ENCODE measurements at regions not wholly inside any gene's neighbourhood (a gene's known extent, or its start where the extent isn't known, plus 50 kb on each side); places are given as distances from the start of the nearest gene placed in this dataset.
A peak's percentile ranks its signal among the peaks of the same experiment; 100 is the strongest.

DNA sequence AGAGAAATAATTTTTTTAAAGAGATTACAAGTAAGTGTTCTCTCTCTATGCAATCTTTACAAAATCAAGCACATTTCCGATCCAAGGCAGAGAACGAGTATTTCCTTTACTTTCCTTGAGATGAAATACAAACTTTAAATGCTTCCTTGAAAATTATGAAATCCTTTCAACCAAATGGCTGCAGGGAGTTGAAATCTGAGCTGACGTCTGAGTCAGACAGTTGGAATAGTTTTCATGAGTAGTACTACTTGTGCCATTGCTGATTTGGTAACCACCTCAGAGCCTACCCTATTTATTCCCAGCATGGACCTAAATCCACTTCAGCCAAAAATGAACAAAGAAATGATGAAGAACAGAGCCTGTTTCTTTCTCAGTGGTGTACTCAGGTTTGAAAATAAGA, 183.6 kb downstream of the GIPC2 start:
- Histone ChIP-seq H3K9me3 (ENCODE audit: control insufficient read depth, insufficient read depth, low read depth, low read length) (no peaks in the 10 kb centered on the region), H3K4me3 (ENCODE audit: low read depth, low read length) (no peak overlapping the region), H3K36me3 (ENCODE audit: control insufficient read depth in 2 of 2, insufficient read depth in 1 of 2, low read length in 2 of 2) (no peaks in the 10 kb centered on the region), H3K4me1 (ENCODE audit: control insufficient read depth, insufficient read depth, low read length) (no peaks in the 10 kb centered on the region), H3K27ac (ENCODE audit: extremely low read depth, low read depth, low read length) (no peak overlapping the region)
- ChIA-PET POLR2A (no interaction called here), CTCF (no interaction called here)
- no peak for TF ChIP-seq ZFHX2 (tag by site-specific recombination; conservative IDR thresholded peaks at IDR 0.05)
- TF ChIP-seq ZNF549 (tag by site-specific recombination; IDR thresholded peaks at IDR 0.05) = 0 out of 2 replicates have a peak, but pooled peaks have one; percentile 35

- Histone ChIP-seq H3K4me1 (ENCODE audit: control insufficient read depth, insufficient read depth, low read length) (no peaks in the 10 kb centered on the region), H3K9me3 (ENCODE audit: control insufficient read depth, insufficient read depth, low read depth, low read length) (no peaks in the 10 kb centered on the region), H3K4me3 (ENCODE audit: low read depth, low read length) (no peak overlapping the region), H3K27ac (ENCODE audit: extremely low read depth, low read depth, low read length) (no peak overlapping the region), H3K36me3 (ENCODE audit: control insufficient read depth in 2 of 2, insufficient read depth in 1 of 2, low read length in 2 of 2) (no peaks in the 10 kb centered on the region)
- ChIA-PET CTCF (interaction anchor here (0.6 to 1.6 kb wide), 2 partner anchors 9 to 812 kb away, joined by 3 to 4 read pairs; no protein-coding TSS in a partner anchor), POLR2A (no interaction called here)
- no peak for TF ChIP-seq REPIN1 (tag by site-specific recombination; IDR thresholded peaks at IDR 0.05; ENCODE audit: low read depth)
These were observed 185.7 kb downstream of the GIPC2 start for GRCh38 chr1:78231477-78231876.

DNA sequence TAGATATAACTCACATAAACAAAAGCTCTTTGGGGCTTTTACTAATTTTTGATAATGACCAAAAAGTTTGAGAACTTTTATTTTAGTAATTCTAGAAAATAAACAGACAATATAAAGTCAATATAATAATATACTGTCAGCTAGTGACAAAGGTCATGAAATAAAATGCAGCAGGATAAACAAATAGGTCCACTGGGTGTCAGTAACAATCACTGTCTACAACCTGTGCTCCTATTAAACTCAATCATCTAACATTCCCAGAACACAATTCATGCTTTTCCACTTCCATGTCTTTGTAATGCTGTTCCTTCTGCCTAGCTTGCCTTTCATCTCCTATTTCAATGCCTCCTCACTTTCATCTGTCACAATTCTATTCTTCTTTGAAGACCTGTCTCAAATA, 186.1 kb downstream of the GIPC2 start:
- ChIA-PET POLR2A (no interaction called here), CTCF (interaction anchor here (0.6 to 1.6 kb wide), 2 partner anchors 9 to 812 kb away, joined by 3 to 4 read pairs; no protein-coding TSS in a partner anchor)
- Histone ChIP-seq H3K4me1 (ENCODE audit: control insufficient read depth, insufficient read depth, low read length) (no peaks in the 10 kb centered on the region), H3K27ac (ENCODE audit: extremely low read depth, low read depth, low read length) (no peak overlapping the region), H3K36me3 (ENCODE audit: control insufficient read depth in 2 of 2, insufficient read depth in 1 of 2, low read length in 2 of 2) (no peaks in the 10 kb centered on the region), H3K4me3 (ENCODE audit: low read depth, low read length) (no peak overlapping the region), H3K9me3 (ENCODE audit: control insufficient read depth, insufficient read depth, low read depth, low read length) (no peaks in the 10 kb centered on the region)
- TF ChIP-seq, protein P1, sequence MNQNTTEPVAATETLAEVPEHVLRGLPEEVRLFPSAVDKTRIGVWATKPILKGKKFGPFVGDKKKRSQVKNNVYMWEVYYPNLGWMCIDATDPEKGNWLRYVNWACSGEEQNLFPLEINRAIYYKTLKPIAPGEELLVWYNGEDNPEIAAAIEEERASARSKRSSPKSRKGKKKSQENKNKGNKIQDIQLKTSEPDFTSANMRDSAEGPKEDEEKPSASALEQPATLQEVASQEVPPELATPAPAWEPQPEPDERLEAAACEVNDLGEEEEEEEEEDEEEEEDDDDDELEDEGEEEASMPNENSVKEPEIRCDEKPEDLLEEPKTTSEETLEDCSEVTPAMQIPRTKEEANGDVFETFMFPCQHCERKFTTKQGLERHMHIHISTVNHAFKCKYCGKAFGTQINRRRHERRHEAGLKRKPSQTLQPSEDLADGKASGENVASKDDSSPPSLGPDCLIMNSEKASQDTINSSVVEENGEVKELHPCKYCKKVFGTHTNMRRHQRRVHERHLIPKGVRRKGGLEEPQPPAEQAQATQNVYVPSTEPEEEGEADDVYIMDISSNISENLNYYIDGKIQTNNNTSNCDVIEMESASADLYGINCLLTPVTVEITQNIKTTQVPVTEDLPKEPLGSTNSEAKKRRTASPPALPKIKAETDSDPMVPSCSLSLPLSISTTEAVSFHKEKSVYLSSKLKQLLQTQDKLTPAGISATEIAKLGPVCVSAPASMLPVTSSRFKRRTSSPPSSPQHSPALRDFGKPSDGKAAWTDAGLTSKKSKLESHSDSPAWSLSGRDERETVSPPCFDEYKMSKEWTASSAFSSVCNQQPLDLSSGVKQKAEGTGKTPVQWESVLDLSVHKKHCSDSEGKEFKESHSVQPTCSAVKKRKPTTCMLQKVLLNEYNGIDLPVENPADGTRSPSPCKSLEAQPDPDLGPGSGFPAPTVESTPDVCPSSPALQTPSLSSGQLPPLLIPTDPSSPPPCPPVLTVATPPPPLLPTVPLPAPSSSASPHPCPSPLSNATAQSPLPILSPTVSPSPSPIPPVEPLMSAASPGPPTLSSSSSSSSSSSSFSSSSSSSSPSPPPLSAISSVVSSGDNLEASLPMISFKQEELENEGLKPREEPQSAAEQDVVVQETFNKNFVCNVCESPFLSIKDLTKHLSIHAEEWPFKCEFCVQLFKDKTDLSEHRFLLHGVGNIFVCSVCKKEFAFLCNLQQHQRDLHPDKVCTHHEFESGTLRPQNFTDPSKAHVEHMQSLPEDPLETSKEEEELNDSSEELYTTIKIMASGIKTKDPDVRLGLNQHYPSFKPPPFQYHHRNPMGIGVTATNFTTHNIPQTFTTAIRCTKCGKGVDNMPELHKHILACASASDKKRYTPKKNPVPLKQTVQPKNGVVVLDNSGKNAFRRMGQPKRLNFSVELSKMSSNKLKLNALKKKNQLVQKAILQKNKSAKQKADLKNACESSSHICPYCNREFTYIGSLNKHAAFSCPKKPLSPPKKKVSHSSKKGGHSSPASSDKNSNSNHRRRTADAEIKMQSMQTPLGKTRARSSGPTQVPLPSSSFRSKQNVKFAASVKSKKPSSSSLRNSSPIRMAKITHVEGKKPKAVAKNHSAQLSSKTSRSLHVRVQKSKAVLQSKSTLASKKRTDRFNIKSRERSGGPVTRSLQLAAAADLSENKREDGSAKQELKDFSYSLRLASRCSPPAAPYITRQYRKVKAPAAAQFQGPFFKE (tag by site-specific recombination; IDR thresholded peaks at IDR 0.05; ENCODE audit: borderline replicate concordance) = no peak
- no peak for TF ChIP-seq ZNF623 (tag by site-specific recombination; IDR thresholded peaks at IDR 0.05)
- TF ChIP-seq ZNF324 (tag by site-specific recombination; IDR thresholded peaks at IDR 0.05) = no peak
- no peak for TF ChIP-seq FEZF1 (tag by site-specific recombination; IDR thresholded peaks at IDR 0.05)
- TF ChIP-seq ZNF174 (tag by site-specific recombination; IDR thresholded peaks at IDR 0.05) = no peak
- TF ChIP-seq ZNF2 (tag by site-specific recombination; IDR thresholded peaks at IDR 0.05) = no peak
- no peak for TF ChIP-seq ZNF121 (tag by site-specific recombination; IDR thresholded peaks at IDR 0.05)
- no peak for TF ChIP-seq ZNF423 (tag by site-specific recombination; IDR thresholded peaks at IDR 0.05)

- no peak overlapping the region for H3K4me3 ChIP-seq (ENCODE audit: low read depth, low read length)
- H3K27ac ChIP-seq (ENCODE audit: extremely low read depth, low read depth, low read length) = no peak overlapping the region
- no peaks in the 10 kb centered on the region for H3K4me1 ChIP-seq (ENCODE audit: control insufficient read depth, insufficient read depth, low read length)
- ChIA-PET CTCF (interaction anchor here (0.6 kb wide), 1 partner anchor 358 kb away, joined by 3 read pairs; no protein-coding TSS in a partner anchor), POLR2A (no interaction called here)
- no peaks in the 10 kb centered on the region for H3K36me3 ChIP-seq (ENCODE audit: control insufficient read depth in 2 of 2, insufficient read depth in 1 of 2, low read length in 2 of 2)
- no peaks in the 10 kb centered on the region for H3K9me3 ChIP-seq (ENCODE audit: control insufficient read depth, insufficient read depth, low read depth, low read length)
- no peak for TF ChIP-seq ZNF140 (tag by site-specific recombination; IDR thresholded peaks at IDR 0.05)
- TF ChIP-seq ZNF239 (tag by site-specific recombination; IDR thresholded peaks at IDR 0.05) = no peak
- TF ChIP-seq, protein P2, sequence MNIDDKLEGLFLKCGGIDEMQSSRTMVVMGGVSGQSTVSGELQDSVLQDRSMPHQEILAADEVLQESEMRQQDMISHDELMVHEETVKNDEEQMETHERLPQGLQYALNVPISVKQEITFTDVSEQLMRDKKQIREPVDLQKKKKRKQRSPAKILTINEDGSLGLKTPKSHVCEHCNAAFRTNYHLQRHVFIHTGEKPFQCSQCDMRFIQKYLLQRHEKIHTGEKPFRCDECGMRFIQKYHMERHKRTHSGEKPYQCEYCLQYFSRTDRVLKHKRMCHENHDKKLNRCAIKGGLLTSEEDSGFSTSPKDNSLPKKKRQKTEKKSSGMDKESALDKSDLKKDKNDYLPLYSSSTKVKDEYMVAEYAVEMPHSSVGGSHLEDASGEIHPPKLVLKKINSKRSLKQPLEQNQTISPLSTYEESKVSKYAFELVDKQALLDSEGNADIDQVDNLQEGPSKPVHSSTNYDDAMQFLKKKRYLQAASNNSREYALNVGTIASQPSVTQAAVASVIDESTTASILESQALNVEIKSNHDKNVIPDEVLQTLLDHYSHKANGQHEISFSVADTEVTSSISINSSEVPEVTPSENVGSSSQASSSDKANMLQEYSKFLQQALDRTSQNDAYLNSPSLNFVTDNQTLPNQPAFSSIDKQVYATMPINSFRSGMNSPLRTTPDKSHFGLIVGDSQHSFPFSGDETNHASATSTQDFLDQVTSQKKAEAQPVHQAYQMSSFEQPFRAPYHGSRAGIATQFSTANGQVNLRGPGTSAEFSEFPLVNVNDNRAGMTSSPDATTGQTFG (tag by site-specific recombination; IDR thresholded peaks at IDR 0.05; ENCODE audit: borderline replicate concordance) = no peak
- TF ChIP-seq, protein P3, sequence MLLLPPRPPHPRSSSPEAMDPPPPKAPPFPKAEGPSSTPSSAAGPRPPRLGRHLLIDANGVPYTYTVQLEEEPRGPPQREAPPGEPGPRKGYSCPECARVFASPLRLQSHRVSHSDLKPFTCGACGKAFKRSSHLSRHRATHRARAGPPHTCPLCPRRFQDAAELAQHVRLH (tag by site-specific recombination; IDR thresholded peaks at IDR 0.05) = no peak
- TF ChIP-seq ZNF184 (tag by site-specific recombination; IDR thresholded peaks at IDR 0.05) = no peak
- TF ChIP-seq ZFHX2 (tag by site-specific recombination; conservative IDR thresholded peaks at IDR 0.05) = no peak
- no peak for TF ChIP-seq ZNF362 (tag by site-specific recombination; IDR thresholded peaks at IDR 0.05)
- TF ChIP-seq ZNF16 (tag by site-specific recombination; IDR thresholded peaks at IDR 0.05; ENCODE audit: low read depth) = no peak
- TF ChIP-seq ZNF223 (tag by site-specific recombination; IDR thresholded peaks at IDR 0.05) = no peak
These were observed 186.9 kb downstream of the GIPC2 start for GRCh38 chr1:78232630-78233029.

All from HEK293 (cell line).